GM12891 (cell line): ENCODE measurements at regions not wholly inside any gene's neighbourhood (a gene's known extent, or its start where the extent isn't known, plus 50 kb on each side); places are given as distances from the start of the nearest gene placed in this dataset.

Source experiments
- POLR2A ChIP-seq: IDR thresholded peaks from 2 replicates; pipeline ENCODE4 v1.6.1; 2011; ENCODE audit warnings: low read depth, low read length, control low read depth
- POLR2AphosphoS5 ChIP-seq: IDR thresholded peaks from 2 replicates; pipeline ENCODE4 v1.6.1; 2011; ENCODE audit warnings: low read depth, low read length, control low read depth

- TF ChIP-seq POLR2A, result no peak
- no peak for TF ChIP-seq POLR2AphosphoS5
Measured at GRCh38 chr3:153462545-153462944, 300.5 kb downstream of the RAP2B start.
